ENCODE measurements at regions not wholly inside any gene's neighbourhood (a gene's known extent, or its start where the extent isn't known, plus 50 kb on each side); places are given as distances from the start of the nearest gene placed in this dataset.
"Not testable (repeated sequence)": the region's sequence is repeated elsewhere in the genome, so short reads cannot be mapped to it uniquely, and the experiment has no call there.

DNA sequence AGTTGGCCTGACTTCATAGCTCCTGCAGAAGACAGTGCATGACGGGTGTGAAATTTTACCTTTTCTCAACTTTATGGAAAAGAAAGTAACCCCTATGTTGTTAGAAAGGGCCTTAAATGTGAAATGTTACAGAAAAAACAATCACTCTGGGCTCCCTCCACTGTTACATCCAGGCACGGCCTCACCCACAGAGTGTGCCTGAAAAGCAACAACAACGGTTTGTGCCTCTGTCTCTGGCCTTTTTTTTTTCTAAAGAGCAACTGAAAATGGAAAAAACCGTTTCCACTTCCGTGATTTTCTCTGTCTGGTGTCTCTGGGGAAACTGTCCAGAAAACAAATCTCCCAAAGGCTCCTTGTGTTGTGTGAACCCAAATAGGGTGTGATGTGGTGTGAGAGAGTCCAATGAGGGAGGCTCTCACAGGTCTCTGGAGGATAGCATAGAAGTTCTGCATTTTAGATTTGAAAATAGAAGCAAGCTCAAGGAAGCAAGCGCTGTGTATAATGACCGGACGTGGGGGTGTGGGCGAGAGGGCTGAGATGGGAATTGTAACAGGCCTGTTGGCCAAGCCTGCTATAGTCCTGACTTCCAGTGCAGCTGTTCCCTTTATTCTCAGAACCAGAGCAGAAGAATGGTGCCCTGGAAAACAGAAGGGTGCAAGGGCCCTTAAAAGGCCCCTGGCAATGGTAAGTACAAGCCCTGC, 221.8 kb upstream of the TUT7 start:
- DNase-seq (ENCODE audit: low read depth in 3 of 3), result no peak

DNA sequence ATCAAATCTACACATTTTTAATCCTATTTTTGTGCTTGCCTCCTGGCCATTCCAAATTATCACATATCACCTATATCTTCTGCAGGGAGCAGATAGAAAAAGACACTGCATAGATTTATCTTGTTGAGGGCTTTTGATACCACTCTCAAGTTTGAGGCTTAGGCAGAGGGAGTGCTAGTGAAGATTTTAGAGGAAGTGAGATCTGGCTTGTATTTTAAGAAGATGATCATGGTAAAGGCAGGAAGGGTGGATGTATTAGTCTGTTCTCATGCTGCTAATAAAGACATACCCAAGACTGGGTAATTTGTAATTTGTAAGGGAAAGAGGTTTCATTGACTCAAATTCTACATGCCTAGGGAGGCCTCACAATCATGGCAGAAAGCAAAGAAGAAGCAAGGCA, 220.9 kb upstream of the TUT7 start:
- DNase-seq (ENCODE audit: low read depth in 3 of 3), result no peak

DNA sequence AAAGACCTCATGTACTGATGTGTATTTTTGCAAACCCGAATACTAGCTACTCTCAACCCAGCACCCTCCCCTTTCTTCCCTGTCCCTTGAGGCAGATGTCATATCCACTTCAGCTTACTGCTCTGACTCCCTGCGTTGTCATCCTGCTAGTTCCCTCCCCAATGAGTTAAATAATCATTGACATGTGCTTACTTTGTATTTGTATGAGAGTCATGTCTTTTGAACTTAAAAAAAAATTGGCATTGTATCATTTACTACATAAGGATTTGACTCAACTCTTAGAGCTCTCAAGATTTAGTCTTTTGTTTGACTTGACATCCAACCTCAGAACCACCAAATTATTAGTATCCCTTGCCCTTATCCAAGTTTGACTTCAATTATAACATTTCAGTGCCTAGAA, 219.7 kb upstream of the TUT7 start:
- no peak for DNase-seq (ENCODE audit: low read depth in 3 of 3)

DNA sequence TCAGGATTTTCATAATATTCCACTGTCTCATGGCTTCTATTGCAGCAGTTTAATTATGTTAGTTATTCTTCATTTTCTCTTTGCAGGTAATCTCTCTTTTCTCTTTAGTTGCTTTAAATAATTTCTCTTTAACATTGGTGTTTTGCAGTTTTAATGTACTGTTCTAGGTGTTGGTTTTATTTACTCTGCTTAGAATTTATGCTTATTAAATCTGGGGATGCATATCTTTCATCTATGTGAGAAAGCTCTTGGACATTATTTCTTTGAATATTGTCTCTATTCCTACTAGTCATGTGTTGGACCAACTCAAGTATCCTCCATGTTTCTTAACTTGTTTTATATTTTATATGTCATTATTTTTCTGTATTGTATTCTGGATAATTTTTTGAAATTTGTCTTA, 218.7 kb upstream of the TUT7 start:
- DNase-seq (ENCODE audit: low read depth in 3 of 3), result no peak

DNA sequence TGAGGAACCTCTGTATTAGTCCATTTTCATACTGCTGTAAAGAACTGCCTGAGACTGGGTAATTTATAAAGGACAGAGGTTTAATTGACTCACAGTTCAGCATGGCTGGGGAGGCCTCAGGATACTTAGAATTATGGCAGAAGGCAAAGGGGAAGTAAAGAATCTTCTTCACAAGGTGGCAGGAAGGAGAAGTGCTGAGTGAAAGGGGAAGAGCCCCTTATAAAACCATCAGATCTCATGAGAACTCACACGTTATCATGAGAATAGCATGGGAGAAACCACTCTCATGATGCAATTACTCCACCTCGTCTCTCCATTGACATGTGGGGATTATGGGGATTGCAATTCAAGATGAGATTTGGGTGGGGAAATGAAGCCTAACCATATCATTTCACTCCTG, 211.4 kb upstream of the TUT7 start:
- not testable (repeated sequence) for DNase-seq (ENCODE audit: low read depth in 3 of 3)

DNA sequence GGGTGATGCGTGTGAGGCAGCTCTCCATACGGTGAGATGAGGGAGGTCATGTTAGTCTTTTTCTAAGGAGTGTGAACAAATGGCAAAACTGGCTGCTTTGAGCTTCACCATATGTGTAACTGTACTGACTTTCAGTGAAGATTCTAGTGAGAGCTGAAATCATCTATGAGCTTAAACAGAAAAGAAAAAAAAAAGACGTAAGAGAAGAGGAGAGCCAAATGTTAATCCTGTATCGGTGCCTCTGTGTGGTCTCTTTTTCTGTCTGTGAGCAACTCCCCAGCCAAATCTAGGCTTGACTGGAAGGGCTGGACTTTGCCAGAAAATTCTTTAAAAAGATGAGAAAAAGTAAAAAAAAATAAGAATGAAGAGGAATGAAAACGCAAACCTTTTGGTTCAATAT, 209.7 kb upstream of the TUT7 start:
- no peak for DNase-seq (ENCODE audit: low read depth in 3 of 3)

DNA sequence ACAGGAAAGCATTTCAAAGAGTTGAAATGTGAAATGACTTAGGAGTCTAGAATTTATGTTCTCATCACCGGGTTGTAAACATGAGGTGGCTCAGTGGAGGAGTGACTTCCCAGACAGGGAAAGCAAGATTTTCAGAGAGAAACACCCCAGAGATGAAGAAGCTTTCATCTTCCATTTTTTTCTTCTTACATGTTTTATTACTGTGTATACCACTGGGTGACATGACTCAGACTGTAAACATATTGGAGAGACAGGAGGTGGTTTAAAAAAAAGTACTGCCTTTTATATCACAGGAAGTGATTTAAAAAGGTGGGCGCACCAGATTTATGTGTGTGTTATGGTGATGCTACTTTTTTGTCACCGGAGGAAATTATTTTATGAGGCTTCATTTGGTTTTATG, 209.1 kb upstream of the TUT7 start:
- no peak for DNase-seq (ENCODE audit: low read depth in 3 of 3)

DNA sequence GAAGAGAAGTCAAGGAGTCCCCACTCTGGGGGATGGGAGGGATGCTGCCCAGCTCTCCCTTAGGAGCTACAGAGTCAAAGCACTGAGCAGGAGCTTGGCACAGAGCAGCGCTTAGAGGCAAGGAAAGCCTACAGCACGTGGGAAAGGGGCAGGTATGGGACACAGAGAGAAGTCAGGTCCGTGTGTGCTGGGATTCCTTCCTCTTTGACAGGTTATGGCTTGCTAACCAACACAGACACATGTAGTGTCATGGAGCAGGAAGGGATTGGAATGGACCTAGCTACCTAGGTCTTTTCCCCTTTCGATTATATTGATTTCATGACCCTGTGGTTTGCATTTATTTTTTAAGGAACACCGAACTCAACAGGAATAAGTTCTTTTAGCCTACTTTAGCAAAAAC, 208.5 kb upstream of the TUT7 start:
- no peak for DNase-seq (ENCODE audit: low read depth in 3 of 3)

DNA sequence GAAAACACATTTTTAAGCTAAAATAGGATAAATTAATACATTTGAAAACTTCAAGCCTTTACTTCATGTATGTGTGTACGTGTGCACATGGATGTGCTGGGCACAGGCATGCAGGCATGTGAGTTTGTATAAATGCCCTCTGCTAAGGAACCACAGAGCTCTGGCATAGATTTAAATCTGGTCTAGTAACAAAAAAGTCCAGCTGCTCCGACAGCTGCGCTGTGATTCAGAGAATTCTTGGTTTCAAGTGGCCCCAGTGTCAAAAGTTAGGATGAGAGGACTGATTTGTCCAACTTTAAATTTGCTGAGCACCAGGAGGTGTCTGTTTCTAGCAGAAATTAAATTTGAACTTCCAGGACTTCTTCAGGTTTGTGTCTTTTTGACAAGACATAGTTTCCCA, 203.7 kb upstream of the TUT7 start:
- no peak for DNase-seq (ENCODE audit: low read depth in 3 of 3)

DNA sequence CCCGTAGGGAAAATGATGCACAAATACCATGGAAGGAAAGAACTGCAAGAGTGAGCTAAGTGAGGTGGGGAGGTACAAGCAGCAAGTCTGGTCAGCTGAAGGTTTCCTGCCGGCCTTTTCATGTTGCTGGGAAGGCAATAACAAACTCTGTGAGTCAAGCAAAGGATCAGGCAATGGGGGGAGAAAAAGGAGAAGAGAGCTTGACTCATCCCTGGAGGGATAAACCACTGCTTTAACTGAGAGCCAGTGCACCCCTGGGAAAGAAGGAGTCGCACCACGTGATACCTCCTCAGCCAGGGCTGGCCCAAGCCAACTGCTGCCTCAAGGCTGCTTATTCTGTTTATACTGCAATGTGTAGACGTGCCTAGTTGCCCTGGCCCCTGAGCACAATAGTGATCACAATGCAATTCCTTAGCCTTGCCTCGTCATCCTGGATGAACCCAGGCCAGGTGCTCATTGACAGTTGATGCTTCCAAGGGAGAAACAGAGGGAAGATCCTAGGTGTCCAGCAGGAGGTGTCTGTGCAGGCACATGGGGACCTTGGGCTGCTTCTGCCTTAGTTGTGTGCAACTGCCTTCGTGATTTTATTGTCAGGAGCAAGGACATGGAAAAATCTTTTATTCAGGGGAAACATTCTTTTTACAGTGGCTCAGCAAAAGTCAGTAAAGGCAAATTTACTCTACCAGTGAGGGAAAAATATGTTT, 203.0 kb upstream of the TUT7 start:
- no peak for DNase-seq (ENCODE audit: low read depth in 3 of 3)

DNA sequence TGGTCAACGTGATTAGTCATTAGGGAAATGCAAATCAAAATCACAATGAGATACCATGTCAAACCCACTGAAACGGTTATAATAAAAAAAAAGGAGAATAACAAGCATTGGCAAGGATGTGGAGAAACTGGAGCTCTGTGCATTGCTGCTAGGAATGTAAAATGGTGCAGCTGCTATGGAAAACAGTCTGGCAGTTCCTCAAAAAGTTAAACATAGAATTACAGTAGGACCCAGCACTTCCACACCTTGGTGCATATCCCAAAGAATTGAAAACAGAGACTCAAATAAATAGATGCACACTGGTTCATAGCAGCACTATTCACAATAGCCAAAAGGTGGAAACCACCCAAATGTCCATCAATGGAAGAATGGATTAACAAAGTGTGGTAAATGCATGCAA, 201.5 kb upstream of the TUT7 start:
- DNase-seq (ENCODE audit: low read depth in 3 of 3), result no peak

DNA sequence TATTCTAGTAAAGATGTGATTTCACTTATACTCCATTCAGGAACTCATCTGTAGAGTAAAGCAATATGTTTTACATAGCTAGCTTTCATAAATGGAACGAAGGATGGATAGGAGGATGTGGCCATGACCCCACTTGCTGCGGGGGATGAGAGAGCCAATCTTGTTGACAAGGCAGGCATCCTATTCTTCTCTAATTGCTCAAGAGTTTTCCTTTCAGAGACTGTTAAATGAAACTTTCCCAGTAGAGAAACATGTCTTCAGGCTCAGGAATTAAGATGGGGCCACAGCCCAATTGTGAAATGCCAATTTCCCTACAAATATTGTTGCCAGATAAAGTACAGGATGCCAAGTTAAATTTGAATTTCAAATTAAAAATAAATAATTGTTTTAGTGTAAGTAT, 196.2 kb upstream of the TUT7 start:
- DNase-seq (ENCODE audit: low read depth in 3 of 3), result no peak

DNA sequence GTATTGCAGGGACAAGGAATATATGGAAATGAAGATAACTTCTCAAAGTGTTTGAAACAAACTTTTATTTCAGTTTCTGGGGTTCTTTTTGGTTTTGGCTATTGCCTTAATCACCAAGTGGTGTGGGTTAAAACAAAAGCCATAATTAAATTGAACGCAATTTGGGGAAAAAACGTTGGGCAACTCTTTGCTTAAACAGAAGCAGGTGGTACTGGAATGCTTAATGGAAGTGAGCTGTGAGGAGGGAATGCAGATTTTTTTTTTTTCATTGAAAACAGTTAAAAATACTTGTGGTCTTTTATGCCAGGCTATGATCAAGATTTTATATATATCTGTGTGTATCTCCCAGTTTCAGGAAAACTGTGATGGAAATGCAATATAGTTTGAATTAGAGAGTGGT, 195.7 kb upstream of the TUT7 start:
- DNase-seq (ENCODE audit: low read depth in 3 of 3), result no peak

DNA sequence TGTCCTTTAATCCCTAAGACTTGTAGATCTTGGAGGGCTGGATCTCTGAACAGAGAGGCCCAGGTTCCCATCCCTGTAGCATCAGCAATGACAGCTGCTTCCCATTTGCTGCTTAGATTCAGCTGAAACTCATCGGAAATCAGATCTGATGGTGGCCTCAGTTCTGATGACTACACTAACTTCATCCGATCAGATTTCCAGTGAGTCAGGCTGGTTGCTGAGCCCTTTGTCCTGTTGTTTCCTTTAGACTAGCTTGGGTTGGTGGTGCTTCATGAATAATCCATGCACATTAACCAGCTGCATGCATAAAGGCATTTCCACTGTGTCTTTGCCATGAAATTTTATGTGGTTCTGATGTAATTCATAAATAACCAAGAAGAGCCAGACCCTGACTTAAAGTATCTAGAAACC, 195.2 kb upstream of the TUT7 start:
- DNase-seq (ENCODE audit: low read depth in 3 of 3), result no peak

DNA sequence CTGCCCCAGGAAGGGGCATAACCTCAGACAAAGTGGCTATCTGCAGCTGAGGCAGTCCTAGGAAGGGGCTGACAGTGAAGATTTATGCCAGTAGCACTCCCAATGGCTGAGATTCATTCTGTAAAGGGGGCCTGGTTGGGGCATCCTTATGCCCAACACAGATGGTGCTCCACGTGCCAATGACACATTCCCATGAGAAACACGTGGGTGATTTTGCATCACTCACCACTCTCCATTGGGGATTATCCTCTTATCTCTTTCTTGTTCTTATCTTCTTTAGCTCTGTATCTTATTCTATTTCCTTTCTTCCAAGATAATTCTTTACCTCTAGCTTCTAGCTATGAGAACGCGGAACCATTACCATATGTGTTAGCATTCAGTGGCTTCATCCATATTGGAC, 194.0 kb upstream of the TUT7 start:
- no peak for DNase-seq (ENCODE audit: low read depth in 3 of 3)

DNA sequence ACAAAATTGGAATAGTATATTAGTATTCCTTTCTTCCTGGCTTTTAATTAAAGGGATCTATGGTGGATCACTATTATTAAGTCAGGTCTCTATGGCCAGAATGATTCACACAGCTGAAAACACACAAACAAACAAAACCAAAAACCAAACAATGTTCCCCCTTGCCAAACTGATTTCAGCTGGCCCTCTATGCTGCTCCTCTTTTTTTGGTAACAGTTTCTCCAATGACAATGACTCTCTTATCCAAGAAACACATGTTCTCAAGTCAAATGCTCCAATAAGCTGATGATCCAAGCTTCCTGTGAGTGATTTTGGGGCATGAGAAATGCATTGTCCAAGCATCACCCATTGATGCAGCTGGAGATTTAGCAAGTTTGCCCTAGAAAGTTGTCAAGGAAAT, 193.4 kb upstream of the TUT7 start:
- no peak for DNase-seq (ENCODE audit: low read depth in 3 of 3)

DNA sequence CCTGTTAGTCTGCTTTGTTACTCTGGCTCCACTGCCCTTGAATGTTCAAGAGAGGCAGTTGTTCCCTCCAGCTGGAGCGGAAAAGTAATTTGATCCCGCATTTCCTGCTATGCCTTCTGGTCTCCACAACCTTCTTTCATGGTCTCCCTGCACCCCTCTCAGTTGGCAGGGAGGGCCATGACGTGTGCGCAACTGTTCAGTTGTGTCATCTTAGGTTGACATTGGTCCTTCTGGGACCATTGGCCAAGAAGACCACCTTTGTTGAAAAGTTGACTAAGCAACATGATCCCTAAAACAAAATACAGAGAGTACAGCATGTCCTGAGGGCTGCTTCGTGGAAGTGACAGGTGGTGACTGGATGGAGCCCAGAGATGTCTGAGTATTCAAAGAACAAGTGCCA, 192.5 kb upstream of the TUT7 start:
- no peak for DNase-seq (ENCODE audit: low read depth in 3 of 3)

DNA sequence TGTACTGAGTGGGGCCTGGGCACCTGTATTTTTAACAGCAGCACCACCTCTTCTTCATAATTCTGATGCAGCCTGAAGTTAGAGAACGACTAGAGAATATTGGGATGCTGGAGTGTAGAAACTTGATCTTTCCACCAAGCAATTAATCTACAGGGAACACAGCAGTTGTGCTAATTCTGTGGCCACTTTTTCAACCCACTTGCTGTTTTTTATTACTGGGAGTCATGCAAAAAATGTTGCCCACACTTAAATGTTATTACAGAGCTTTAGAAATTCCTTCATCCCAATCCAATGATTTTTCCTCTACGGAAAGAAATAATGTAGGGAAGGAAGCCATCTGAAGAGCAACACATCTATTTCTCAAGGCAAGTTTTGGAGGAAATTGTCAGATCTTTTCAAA, 190.9 kb upstream of the TUT7 start:
- no peak for DNase-seq (ENCODE audit: low read depth in 3 of 3)

DNA sequence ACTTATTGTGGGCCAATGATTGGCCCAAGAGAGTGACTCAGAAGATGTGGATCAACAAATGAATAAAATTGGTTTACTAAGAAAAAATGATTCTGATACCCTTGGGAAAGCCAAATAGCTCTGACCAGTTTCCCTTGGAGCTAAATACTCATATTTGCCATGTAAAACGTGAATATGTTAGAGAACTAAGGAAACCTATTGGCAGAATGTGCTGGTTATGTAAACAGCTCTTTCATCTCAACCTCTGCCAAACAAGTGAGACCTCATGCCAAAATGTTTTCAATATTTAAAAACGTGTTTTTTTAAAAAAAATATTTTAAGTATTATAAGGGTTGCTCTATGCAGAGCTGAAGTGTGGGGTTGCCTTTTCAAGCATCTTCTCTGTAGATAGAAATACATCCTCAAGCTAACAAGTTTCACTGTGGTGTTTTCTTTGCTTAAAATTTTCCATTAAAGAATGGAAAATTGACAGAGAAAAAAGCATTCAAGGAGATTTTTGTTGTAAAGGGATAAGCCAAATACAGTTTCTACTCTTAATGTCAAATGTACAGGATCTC, 186.9 kb upstream of the TUT7 start:
- no peak for DNase-seq (ENCODE audit: low read depth in 3 of 3)

DNA sequence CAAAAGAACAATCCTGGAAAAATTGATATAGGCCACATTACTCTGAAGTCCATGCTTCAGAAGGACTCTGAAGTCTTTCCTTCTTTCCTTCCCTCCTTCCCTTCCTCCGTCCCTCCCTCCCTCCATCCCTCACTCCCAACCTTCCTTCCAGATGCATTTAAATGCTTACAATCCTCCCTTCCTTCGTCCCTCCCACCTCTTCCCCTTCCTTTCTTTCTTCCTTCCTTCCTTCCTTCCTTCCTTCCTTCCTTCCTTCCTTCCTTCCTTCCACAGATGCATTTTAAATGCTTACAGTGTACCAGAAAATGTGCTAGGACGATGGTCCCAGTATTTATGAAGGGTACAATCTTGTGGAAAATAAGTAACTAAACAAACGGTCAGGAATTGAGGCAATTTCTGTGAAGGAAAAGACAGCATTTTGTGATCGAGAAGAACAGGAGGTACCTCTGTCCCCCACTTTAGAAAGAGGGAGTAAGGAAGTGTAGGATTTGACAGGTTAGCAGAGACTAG, 181.3 kb upstream of the TUT7 start:
- no peak for DNase-seq (ENCODE audit: low read depth in 3 of 3)

DNA sequence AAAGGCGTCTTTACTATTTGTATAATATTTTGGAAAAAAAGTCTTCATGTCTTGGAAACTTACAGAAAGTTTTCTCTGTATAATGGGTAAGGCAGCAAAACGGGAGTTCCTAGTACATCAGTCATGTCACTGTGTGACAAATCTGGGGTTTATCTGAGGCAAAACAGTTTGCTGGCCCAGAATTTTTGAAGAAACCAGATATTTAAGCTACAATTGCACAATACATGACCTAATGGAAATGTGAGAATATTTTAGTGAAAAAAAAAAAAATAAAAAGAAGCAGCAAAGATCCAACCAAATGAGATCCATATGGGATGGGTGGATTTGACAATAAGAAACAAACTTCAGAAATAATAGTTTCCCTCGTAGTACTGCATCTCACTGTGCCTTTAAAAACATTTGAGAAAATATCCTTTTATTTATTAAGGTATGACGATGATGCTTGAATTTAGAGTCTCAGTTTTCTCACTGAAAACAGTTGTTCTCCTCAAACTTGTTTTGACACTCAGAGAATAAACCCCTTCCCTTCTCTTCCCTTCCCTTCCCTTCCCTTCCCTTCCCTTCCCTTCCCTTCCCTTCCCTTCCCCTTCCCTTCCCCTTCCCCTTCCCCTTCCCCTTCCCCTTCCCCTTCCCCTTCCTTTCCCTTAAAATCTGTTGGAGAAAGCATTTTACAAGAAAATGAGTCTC, 180.5 kb upstream of the TUT7 start:
- DNase-seq (ENCODE audit: low read depth in 3 of 3), result no peak

DNA sequence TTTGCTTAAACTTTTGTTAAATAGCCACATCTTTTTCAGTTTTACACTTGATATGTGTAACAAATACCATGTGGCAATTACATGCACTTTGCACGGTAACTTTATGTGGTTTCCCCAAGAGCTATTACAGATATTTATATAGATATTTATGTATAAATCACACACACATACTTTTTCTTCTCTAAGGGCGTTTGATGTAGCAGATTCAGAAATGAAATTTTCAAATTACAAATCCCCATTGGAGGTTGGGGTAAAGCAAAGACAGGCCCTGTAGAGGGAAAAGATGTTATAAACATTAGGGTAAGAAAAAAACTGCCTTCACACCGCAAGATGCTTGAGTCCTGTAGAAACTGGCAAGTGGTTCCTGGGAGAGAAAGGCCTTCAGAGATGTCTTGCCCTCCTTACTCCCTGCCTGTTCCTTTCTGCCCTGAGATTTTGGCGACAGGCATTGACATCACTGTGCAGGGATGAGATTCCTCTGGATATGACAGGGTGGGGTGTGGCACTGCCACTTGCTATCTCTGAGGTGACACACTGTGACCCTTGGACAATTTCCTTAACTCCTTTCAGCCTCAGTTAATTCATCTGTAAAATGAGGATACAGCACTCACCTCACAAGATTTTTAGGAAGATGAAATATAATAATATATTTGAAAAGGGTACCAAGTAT, 177.9 kb upstream of the TUT7 start:
- no peak for DNase-seq (ENCODE audit: low read depth in 3 of 3)
